ENCODE measurements at regions not wholly inside any gene's neighbourhood (a gene's known extent, or its start where the extent isn't known, plus 50 kb on each side); places are given as distances from the start of the nearest gene placed in this dataset.
A peak's percentile ranks its signal among the peaks of the same experiment; 100 is the strongest.

DNA sequence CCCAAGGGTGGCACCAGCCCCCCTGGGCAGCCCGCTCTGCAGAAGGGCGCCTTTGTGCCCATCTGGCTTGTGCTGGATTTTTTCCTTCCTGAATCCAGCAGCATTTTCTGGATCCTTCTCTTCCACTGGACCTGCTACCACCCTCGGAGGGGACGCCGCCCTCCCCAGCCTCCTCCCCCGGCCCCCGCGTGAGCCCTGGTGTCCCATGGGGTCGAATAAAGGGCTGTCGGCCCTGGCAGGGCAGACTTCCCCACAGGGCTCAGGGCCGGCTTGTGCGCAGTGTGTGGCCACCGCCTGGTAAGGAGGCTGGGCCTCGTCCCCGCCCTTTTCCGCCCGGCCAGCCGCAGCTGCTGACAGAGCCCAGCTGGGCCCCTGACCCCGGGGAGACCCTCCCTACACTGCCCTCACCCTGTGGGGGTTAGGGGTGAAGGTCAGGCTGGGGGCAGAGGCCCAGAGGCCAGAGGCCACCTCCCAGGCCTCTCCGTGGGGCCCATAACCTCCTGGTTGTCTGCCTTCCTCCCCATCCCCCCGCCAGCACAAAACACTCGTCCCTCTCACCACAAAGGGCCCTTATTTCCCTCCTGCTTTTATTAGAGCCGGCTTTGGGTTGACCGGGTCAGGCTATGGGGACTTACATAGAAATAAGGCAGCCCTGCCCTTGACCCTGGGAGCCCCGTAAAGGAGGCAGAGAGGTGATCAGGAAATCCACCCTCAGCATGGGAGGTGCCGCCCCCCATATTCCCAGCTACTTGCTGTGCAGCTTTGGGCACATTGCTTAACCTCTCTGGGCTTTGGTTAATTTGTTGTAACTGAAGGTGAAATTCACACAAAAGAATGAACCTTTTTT lies 179.3 kb upstream of the CIBAR2 start:
- DNase-seq (ENCODE audit: low spot score) = no peak

DNA sequence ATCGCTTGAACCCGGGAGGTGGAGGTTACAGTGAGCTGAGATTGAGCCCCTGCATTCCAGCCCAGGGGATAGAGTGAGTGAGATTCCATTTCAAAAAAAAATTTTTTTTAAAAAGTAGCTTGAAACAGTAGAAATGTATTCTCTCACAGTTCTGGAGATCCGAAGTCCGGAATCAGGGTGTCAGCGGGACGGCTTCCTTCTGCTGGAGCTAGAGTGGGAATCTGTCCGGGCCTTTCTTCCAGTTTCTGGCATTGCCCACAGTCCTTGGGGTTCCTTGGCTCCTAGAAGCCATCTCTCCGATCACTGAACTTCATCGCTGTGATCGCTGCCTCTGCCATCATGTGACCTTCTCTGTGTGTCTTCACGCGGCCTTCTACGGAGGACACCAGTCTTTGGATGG lies 181.2 kb upstream of the CIBAR2 start:
- DNase-seq (ENCODE audit: low spot score) = no peak

DNA sequence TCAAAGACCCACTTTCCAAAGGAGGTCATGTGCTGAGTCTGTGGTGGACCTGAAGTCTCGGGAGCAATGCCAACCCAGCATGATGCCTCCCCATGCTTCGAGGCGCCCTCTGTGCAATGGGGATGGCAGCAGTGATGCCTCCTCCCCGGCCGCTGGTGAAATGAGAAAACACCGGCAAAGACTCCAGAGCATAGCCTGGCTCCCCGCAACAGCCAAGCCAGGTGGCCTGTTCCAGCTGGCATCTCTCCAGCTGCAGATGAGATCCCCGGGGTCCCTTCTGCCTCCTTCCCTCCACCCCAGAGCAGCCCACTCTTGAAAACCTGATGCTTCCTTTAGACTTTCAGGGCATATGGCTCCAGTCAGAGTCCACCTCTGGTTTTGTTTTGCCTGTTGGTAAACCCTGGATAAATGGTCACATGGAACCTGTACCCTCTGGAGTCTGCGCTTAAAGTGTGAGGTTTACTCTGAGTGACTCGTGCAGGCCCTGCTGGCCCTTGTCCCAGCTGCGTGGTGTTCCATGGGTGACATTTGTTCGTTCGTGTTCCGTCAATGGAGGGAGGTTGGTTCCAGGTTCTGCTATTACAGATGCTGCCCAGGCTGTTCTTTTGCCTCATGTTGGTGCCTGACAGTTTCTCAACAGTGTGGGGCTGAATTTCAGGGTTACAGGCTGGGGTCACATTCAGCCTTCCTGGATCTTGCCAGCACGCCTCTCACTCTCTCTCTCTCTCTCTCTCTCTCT lies 181.8 kb upstream of the CIBAR2 start:
- DNase-seq (ENCODE audit: low spot score) = no peak

DNA sequence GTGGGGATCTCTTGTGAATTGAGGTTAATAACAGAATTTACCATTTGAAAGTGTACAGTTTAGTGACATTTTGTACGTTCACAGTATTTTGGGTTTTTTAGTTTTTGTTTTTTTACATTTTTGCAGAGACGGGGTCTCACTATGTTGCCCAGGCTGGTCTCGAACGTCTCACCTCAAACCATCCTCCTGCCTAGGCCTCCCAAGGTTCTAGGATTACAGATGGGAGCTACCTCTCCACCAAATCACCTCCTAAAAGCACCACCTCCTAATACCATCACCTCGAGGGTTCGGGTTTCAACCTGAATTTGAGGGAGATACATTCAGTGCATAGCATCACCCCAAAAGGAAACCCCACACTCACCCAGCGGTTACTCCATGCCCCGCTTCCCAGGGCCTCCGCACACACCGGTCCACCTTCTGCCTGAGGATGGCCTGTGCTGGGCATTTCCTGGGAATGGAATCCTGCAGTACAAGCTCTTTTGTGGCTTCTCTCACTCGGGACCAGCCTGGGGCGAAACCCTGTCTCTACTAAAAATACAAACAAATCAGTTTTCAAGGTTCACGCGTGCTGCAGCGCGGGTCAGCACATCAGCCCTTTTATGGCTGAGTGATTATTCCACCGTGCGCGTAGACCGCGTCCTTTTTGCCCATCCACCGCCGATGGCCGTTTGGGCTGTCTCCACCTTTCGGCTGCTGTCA lies 182.7 kb upstream of the CIBAR2 start:
- DNase-seq (ENCODE audit: low spot score) = no peak

DNA sequence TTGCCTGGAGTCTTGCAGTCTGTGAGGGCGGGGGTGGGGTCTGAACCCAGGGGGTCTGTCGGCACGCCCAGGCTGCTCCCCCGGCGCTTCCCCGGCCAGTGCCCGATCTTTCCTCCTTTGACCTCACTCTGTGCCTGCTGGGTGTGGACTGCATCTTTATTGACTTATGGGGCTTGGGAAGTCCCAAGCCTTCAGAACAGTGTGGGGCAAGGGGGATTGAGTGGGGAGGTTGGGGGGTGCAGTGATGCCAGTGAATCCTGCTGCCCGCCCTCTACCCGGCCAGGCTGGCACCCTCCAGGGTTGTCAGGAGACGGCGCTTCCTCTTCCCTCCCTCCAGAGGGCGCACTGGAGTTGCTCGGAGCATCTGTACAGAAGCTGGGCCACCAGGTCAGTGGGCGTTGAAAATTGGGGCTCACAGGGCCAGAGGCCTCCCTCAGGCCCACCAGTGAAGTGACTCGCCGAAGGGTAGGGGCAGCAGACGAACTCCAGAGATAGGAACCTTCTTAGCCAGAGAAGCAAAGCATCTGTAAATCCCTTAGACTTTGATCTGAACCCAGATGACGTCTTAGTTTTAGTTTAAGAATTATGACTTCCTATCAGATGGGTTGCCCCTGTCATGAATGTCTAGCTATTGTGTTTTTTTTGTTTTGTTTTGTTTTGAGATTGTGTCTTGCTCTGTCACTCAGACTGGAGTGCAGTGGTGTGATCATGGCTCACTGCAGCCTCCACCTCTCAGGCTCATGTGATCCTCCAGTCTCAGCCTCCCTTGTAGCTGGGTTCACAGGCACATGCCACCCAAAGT lies 184.8 kb upstream of the CIBAR2 start:
- DNase-seq (ENCODE audit: low spot score) = peak; percentile 46

DNA sequence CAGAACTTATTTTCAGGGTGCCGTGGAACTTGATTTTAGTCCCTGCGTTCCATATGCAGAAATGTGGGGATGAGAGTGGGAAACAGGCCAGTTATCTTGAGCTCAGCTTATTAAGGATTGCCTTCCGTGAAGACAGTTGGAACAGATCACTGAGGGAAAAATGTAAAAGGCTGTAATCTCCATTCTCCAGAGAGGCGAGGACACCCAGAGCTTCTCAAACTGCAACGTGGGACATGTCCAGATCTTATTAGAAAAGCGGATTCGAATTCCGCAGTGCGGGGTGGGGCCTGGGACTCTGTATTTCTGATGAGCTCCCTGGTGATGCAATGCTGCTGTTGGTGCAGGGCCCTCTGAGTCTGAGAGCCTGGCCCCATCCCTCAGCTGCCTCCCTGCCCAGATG lies 185.6 kb upstream of the CIBAR2 start:
- DNase-seq (ENCODE audit: low spot score) = no peak

DNA sequence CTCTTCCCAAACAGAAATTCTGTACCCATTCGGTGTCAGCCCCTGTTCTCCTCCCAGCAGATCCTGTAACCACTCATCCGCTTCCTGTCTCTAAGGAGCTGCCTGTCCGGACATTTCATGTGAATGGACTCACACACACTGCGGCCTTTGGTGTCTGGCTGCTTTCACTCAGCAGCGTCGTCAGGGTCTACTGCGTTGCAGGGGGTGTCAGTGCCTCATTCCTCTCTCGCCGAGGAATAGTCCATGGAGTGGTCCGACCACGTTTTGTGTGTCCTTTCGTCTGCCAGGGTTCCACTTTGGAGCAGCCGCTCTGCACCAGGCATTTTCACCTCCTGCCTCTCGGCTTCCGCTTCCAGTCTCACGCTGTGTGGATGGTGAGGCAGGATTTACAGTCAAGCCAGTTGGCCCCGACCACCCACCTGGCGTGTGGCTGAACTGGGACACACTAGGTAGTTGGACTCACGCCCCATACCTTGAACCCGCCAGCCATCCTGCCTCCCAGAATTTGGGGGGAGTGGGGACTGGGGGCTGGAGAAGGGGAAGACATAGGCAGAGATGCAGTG lies 188.2 kb upstream of the CIBAR2 start:
- no peak for DNase-seq (ENCODE audit: low spot score)

DNA sequence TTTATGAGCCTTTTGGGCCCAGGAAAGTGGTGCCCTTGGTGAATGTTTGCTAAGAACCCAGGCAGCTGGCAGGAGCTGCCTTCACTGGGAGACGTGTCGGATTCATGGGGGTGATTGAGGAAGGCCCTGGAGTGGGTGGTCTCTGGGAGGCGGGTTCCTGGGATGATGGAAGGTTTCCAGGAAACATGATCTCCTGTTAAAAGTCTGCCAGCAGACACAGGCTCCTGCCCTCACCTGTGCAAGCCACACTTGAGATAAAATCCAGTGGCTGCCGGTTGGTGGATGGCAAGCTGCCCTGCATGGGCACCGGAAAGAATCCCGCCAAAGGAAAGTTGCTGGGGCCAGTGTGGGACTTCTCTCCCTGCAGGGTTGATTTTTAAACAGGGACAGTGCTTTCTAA lies 189.0 kb upstream of the CIBAR2 start:
- DNase-seq (ENCODE audit: low spot score) = no peak

DNA sequence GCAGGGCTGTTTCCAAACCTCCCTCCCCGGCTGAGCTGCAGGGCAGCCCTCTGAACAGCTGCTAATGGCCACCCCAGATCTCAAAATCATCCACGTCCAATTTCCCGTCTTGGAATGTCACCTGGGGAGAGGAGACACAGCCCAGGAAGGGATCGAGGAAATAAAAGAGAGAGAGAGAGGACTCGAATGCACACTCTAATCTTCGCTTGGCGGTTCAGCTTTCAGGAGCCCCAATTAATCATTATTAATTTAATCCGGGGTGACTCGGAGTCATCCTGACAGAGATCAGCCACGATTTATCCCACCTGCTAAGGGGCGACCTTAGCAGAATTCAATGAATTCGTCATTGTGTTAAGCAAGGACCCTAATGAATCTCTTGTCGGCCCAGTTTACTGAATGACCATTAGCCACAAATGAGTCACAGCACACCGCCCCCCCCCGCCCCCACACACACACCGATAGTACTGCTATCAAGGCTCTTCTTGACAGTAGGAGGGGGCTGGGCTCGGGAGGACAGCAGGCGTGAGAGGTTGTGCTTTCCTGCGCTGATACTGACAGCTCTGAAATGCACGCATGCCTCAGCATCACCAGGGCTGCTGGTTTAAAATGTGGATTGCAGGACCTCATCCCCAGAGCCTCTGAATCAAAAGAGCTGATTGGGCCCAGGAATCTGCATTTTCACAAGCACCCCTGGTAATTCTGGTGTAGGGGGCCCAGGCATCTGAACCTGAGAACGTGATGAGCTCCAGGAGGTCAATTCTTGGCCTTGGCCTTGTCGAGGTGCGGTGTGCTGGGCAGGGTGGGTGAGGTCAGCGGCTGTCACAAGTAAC lies 190.0 kb upstream of the CIBAR2 start:
- no peak for DNase-seq (ENCODE audit: low spot score)

DNA sequence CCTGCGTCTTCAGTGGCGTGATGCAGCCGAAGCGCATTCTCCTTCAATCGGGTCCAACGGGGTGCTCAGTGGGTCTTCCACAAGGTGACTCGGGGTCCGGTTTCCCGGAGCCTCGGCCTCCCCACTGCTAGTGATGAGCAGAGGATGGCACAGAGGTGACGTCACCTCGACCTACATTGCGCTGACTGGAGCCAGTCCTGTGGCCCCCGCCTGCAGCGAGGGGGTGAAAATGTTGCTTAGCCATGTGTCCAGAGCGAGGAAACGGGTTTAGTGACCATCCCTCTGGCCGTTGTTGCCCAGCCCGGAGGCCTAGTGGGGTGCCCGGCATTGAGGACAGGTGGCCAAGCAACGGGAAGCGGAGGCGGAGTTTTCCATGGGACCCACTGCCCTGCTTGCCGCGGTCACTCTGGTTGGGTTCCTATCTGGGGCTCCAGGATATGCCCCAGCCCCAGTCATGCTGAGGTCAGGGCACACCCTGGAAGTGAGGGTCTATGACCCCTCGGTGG lies 190.6 kb upstream of the CIBAR2 start:
- DNase-seq (ENCODE audit: low spot score) = no peak

DNA sequence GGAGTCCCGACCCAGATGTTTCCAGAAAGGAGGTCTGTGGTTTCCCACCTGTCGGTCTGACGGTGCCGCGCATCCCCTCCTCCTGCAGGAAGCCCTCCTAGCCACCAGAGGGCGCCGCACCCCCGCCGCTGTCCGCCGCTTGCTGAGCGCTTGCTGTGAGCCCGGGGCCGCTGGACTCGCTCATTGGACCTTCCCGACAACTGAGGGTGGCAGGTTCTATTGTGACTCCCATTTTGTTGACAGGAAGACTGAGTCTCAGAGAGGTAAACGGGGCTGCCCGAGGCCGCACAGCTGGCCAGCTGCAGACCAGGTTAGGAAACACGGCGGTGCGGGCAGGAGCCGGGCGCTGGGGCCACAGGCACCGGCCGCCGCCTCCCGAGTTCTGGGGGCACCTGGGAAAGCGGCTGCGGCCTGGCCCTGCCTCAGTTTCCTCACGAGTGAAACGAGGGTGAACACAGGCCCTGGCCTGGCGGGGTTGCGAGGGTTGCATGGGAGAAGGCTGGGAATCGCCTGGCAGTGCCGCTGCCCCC lies 191.1 kb upstream of the CIBAR2 start:
- DNase-seq (ENCODE audit: low spot score) = peak; percentile 62

DNA sequence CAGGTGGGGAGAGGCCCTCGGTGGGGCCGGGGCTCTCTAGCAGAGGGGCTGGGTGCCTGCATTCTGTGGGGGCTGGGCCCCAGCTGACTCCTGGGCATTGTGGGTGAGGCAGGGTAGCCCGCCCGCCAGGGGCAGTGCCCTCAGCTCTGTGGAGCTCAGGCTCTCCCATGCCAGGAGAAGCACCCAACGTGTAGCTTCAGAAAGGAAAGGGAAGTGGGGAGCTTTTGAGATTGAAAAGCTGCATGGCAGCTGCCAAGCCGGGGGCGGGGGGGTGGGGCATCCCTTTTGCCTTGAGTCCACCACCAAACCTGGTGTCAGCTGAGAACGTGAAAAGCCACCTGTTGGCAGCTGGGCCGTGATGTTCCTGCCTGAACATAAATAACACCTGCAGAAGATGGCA lies 192.1 kb upstream of the CIBAR2 start:
- no peak for DNase-seq (ENCODE audit: low spot score)

DNA sequence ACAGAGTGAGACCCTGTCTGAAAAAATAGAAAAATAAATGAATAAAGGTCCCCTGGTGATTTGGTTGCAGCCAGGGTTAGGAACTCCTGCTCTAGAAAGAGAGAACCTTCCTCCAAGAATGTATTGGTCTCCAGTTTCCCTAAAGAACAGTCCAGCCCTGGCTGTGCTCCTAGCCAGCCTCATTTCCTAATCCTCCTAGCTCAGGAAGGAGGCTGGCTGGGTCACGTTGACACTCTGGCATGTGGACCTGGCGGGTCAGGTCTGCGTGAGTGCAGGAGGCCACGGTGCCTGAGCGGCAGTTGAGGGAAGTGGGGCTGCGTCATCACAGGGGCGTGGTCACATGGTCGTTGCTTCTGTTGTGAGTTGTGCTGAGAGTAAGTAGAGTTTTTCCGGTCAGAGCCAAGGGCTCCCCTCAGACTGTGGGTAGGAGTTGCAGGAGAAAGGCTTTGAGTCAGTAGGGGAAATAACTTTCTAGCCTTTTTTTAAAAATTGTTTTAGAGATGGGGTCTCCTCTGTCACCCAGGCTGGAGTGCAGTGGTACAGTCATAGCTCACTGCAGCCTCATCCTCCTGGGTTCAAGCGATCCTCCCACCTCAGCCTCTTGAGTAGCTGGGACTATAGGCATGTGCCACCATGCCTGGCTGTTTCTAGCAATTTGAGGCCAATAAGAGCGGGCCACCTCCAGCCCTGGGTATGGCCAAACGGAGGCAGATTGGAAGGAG lies 194.0 kb upstream of the CIBAR2 start:
- DNase-seq (ENCODE audit: low spot score) = peak; percentile 56

DNA sequence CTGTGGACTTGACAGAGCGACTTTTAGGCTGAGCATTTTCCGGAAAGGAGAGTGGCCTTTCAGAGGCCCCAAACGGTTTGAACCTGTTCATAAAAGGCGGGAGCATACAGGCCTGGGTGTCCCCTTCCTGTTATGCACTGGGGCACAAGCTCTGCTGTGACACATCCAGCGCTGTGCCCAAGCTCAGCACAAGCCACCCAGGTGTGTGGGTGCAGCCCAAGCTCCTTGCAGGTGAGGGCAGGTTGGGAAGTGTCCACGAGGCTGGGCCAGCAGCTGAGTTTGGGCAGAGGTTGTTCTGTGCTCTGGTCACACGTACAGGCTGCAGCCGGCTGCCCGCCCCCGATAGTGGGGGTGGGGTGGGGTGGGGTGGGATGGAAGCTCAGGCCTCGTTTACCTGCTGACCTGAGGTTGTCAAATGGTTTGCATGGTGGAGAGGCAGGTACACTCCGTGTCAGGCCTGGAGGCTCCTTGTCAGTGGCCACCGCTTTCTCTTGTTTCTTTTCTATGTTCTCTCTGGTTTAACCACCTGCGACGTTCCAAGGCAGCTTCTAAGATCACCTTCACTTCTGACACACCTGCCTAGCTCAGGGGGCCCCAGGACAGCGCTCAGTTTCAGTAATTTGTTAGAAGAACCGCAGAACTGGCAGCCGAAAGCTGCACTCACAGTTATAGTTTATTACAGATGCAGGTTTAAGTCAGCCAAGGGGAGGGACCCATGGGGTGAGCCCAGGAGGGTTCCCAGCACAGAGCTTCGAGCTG lies 194.7 kb upstream of the CIBAR2 start:
- DNase-seq (ENCODE audit: low spot score) = no peak

DNA sequence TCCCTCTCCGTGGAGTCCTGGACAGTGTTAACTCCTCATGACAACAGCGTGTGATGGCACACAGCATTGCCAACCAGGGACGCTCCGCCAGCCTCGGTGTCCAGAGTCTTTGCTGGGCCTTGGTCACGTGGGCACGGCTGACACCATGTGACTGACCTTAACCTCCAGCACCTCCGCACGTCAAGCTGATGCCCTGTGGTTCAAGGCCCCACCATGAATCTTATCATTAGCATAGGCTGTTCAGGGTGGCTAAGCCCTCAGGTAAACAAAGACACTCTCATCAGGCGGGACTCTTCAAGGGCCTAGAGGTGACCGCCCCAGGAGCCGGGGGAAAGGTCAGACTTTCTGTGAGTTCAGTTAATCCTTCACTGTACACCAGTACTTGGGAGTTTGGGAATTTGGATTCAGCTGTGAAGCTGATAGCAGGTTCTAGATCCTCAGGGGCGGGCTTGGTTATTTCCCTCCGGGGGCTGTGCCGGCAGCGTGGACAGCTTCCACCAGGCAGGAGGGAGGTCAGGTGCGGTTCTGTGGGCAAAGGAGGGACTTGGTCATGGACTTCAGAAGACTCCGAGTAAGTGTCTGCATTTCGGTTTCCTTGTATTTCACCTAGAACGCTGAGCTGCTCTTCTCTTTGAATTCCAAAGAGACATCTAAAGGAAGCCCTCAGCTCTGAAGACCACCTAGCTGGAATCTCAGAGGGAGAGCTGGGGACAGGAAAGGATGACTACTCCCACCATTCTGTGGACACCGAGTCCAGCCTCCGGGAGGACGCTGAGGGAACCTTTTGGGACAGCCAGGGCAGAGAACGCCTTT lies 195.5 kb upstream of the CIBAR2 start:
- no peak for DNase-seq (ENCODE audit: low spot score)

DNA sequence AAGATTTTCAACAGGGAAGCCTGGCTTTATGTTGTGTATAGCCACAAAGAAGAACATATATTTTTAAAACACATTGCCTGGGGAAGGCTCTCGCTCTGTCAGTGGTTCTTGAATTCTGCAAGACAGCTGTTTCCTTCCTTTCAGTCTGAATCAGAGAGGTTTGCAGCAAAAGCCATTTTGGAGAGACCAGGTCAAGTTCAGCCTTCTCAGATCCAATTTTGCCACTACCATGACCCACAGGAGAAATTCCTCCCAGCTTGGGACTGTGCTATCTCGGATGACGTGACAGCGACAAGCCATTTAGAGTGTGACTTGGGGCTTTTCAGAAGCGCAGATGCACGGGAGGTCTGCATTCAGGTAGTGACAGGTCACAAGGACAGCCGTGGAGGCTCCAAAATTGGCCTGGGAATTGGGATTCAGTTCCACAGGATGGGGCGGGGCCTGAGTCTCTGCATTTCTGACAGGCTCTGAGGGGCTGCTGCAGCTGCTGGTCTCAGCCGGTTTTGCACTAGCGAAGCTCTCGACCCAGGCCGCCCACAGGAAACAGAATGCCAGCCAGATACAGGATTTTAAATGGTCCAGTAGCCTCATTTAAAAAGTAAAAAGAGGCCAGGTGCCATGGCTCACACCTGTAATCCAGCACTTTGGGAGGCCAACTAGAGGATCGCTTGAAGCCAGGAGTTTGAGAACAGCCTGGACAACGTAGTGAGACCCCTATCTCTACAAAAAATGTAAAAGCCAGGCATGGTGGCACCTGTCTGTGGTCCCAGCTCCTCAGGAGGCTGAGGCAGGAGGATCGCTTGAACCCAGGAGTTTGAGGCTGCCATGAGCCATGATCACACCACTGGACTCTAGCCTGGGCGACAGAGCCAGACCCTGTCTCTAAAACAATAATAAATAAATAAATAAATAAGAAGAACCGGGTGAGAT lies 196.6 kb upstream of the CIBAR2 start:
- no peak for DNase-seq (ENCODE audit: low spot score)
